ENCODE measurements at regions not wholly inside any gene's neighbourhood (a gene's known extent, or its start where the extent isn't known, plus 50 kb on each side); places are given as distances from the start of the nearest gene placed in this dataset.

GRCh38 chr4:179797738-179798137 lies 2355.5 kb upstream of the AGA start:
- TF ChIP-seq POLR2AphosphoS5 (IDR thresholded peaks at IDR 0.05; ENCODE audit: insufficient read depth in 1 of 2, low read depth in 1 of 2) = no peak
- TF ChIP-seq, protein P1, sequence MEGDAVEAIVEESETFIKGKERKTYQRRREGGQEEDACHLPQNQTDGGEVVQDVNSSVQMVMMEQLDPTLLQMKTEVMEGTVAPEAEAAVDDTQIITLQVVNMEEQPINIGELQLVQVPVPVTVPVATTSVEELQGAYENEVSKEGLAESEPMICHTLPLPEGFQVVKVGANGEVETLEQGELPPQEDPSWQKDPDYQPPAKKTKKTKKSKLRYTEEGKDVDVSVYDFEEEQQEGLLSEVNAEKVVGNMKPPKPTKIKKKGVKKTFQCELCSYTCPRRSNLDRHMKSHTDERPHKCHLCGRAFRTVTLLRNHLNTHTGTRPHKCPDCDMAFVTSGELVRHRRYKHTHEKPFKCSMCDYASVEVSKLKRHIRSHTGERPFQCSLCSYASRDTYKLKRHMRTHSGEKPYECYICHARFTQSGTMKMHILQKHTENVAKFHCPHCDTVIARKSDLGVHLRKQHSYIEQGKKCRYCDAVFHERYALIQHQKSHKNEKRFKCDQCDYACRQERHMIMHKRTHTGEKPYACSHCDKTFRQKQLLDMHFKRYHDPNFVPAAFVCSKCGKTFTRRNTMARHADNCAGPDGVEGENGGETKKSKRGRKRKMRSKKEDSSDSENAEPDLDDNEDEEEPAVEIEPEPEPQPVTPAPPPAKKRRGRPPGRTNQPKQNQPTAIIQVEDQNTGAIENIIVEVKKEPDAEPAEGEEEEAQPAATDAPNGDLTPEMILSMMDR (IDR thresholded peaks at IDR 0.05) = no peak

All from vagina (tissue), 2 donors.